IMR-90 (cell line): ENCODE measurements at regions not wholly inside any gene's neighbourhood (a gene's known extent, or its start where the extent isn't known, plus 50 kb on each side); places are given as distances from the start of the nearest gene placed in this dataset.

Source experiments
- ATAC-seq: fragments of 200-7000 bp; cut with Tn5 transposase; 2 replicates; pipeline ENCODE4 v1.9.1; 2020; ENCODE audit warnings: low read depth, mild to moderate bottlenecking, moderate library complexity
- BruUV-seq: library from RNA; stranded (reverse); fragments of 400-500 nt; replicated peaks from 2 replicates; lab custom pipeline; 2021; lab: Mats Ljungman, UMichigan
- CTCF ChIA-PET: fragments of 300-600 bp; formaldehyde crosslinking; extraction: SDS; loops from one replicate; lab custom pipeline; 2021; ENCODE audit warnings: antibody characterized with exemption; lab: Yijun Ruan, JAX
- POLR2A ChIA-PET: fragments of 300-600 bp; sonication (Branson Sonifier 250); formaldehyde crosslinking; loops from one replicate; lab custom pipeline; 2022; ENCODE audit warnings: antibody characterized with exemption; ENCODE audit not compliant: unreplicated experiment; lab: Charles Lee
- DNase-seq: peaks from one replicate; pipeline ENCODE4 v3.0.0; 2013
- H2AFZ ChIP-seq: replicated peaks from 2 replicates; pipeline ENCODE3; 2013; ENCODE audit warnings: low read length, mild to moderate bottlenecking; ENCODE audit not compliant: poor library complexity
- H2AK5ac ChIP-seq: 2 replicates; pipeline ENCODE4 v1.6.1; 2013; ENCODE audit warnings: low read depth, low read length, inconsistent platforms
- H2AK9ac ChIP-seq: replicated peaks from 2 replicates; pipeline ENCODE3; 2013; ENCODE audit warnings: mild to moderate bottlenecking, low read depth, low read length, moderate library complexity; ENCODE audit not compliant: poor library complexity
- H2BK120ac ChIP-seq: 2 replicates; pipeline ENCODE4 v1.6.1; 2013; ENCODE audit warnings: low read depth, low read length, inconsistent platforms
- H2BK15ac ChIP-seq: 3 replicates; pipeline ENCODE4 v1.6.1; 2013; ENCODE audit warnings: low read depth, low read length, inconsistent platforms
- H2BK20ac ChIP-seq: 2 replicates; pipeline ENCODE4 v1.6.1; 2013; ENCODE audit warnings: low read depth, mild to moderate bottlenecking, inconsistent platforms, low read length, moderate library complexity
- H2BK5ac ChIP-seq: 2 replicates; pipeline ENCODE4 v1.6.1; 2013; ENCODE audit warnings: mild to moderate bottlenecking, low read depth, low read length, inconsistent platforms; ENCODE audit not compliant: poor library complexity, severe bottlenecking
- H3K14ac ChIP-seq: replicated peaks from 2 replicates; pipeline ENCODE4 v1.6.1; 2013; ENCODE audit warnings: low read depth, low read length, inconsistent platforms
- H3K18ac ChIP-seq: 2 replicates; pipeline ENCODE4 v1.6.1; 2013; ENCODE audit warnings: low read depth, low read length, control low read depth
- H3K23ac ChIP-seq: 2 replicates; pipeline ENCODE4 v1.6.1; 2013; ENCODE audit warnings: low read depth, low read length, inconsistent platforms
- H3K27ac ChIP-seq: 2 replicates; pipeline ENCODE4 v1.5.1; 2013; ENCODE audit warnings: mild to moderate bottlenecking, control low read depth, low read length; ENCODE audit not compliant: insufficient read depth
- H3K27me3 ChIP-seq: 2 replicates; pipeline ENCODE4 v1.6.1; 2013; ENCODE audit warnings: low read length; ENCODE audit not compliant: control insufficient read depth, insufficient read depth
- H3K36me3 ChIP-seq: 2 replicates; pipeline ENCODE4 v1.6.1; 2013; ENCODE audit warnings: low read length, mixed read lengths; ENCODE audit not compliant: control insufficient read depth, insufficient read depth
- H3K4ac ChIP-seq: 2 replicates; pipeline ENCODE4 v1.6.1; 2013; ENCODE audit warnings: low read depth, low read length, inconsistent platforms
- H3K4me1 ChIP-seq: 2 replicates; pipeline ENCODE4 v1.6.1; 2013; ENCODE audit warnings: low read length, mixed read lengths; ENCODE audit not compliant: control insufficient read depth, insufficient read depth
- H3K4me2 ChIP-seq: 2 replicates; pipeline ENCODE4 v1.6.1; 2013; ENCODE audit warnings: low read depth, mild to moderate bottlenecking, control low read depth, low read length, moderate library complexity
- H3K4me3 ChIP-seq: 2 replicates; pipeline ENCODE4 v1.5.1; 2013; ENCODE audit warnings: low read depth, mild to moderate bottlenecking, control low read depth, low read length, moderate library complexity; ENCODE audit not compliant: insufficient read depth
- H3K56ac ChIP-seq: 2 replicates; pipeline ENCODE4 v1.6.1; 2013; ENCODE audit warnings: low read length, inconsistent platforms; ENCODE audit not compliant: insufficient read depth; ENCODE audit errors: extremely low read depth
- H3K79me1 ChIP-seq, 2 experiments: 2 replicates each; pipeline ENCODE4 v1.6.1; 2013; ENCODE audit warnings: low read length in 2 of 2, inconsistent platforms in 1 of 2, low read depth in 1 of 2
- H3K9ac ChIP-seq: 2 replicates; pipeline ENCODE4 v1.6.1; 2013; ENCODE audit warnings: low read depth, low read length, control low read depth
- H3K9me1 ChIP-seq: 2 replicates; pipeline ENCODE4 v1.6.1; 2013; ENCODE audit warnings: low read length, inconsistent platforms; ENCODE audit not compliant: insufficient read depth
- H3K9me3 ChIP-seq: 2 replicates; pipeline ENCODE4 v1.6.1; 2013; ENCODE audit warnings: low read length; ENCODE audit not compliant: control insufficient read depth, insufficient read depth
- H4K20me1 ChIP-seq: 2 replicates; pipeline ENCODE4 v1.6.1; 2013; ENCODE audit warnings: low read length, inconsistent platforms; ENCODE audit not compliant: insufficient read depth
- H4K5ac ChIP-seq: 2 replicates; pipeline ENCODE4 v1.6.1; 2013; ENCODE audit warnings: mild to moderate bottlenecking, low read depth, low read length, control low read depth
- H4K8ac ChIP-seq, 2 experiments: 2 replicates each; pipeline ENCODE4 v1.6.1; 2013; ENCODE audit warnings: low read depth in 2 of 2, low read length in 2 of 2, control low read depth in 1 of 2, inconsistent platforms in 1 of 2
- H4K91ac ChIP-seq: 2 replicates; pipeline ENCODE4 v1.6.1; 2013; ENCODE audit warnings: low read depth, low read length, inconsistent platforms; ENCODE audit not compliant: insufficient read depth
- BHLHE40 ChIP-seq: fragments of 150-350 bp; IDR thresholded peaks from 2 replicates; pipeline ENCODE4 v1.6.1; 2016; ENCODE audit warnings: mild to moderate bottlenecking, low read depth, low read length
- CEBPB ChIP-seq: IDR thresholded peaks from 2 replicates; pipeline ENCODE4 v1.6.1; 2012; ENCODE audit warnings: low read depth, low read length, improper control_type of control experiment
- CHD1 ChIP-seq: IDR thresholded peaks from 2 replicates; pipeline ENCODE4 v1.6.1; 2012; ENCODE audit warnings: low read depth, low read length, improper control_type of control experiment
- FOS ChIP-seq: fragments of 150-350 bp; IDR thresholded peaks from 2 replicates; pipeline ENCODE4 v1.6.1; 2016; ENCODE audit warnings: low read depth, low read length
- MAFK ChIP-seq: IDR thresholded peaks from 2 replicates; pipeline ENCODE4 v1.6.1; 2012; ENCODE audit warnings: low read depth, low read length, improper control_type of control experiment
- MAZ ChIP-seq: IDR thresholded peaks from 2 replicates; pipeline ENCODE4 v1.6.1; 2012; ENCODE audit warnings: low read depth, mild to moderate bottlenecking, low read length, improper control_type of control experiment, moderate library complexity, borderline replicate concordance
- MXI1 ChIP-seq: IDR thresholded peaks from 2 replicates; pipeline ENCODE4 v1.6.1; 2012; ENCODE audit warnings: low read depth, mild to moderate bottlenecking, low read length, moderate library complexity, borderline replicate concordance
- NFE2L2 ChIP-seq: fragments of 150-350 bp; IDR thresholded peaks from 2 replicates; pipeline ENCODE4 v1.6.1; 2016; ENCODE audit warnings: low read depth, mild to moderate bottlenecking, low read length
- POLR2A ChIP-seq: IDR thresholded peaks from 2 replicates; pipeline ENCODE4 v1.6.1; 2012; ENCODE audit warnings: mild to moderate bottlenecking, low read depth, low read length
- RAD21 ChIP-seq: IDR thresholded peaks from 2 replicates; pipeline ENCODE4 v1.6.1; 2012; ENCODE audit warnings: low read length, improper control_type of control experiment
- RCOR1 ChIP-seq: IDR thresholded peaks from 2 replicates; pipeline ENCODE4 v1.6.1; 2012; ENCODE audit warnings: mild to moderate bottlenecking, low read length, improper control_type of control experiment; ENCODE audit not compliant: insufficient replicate concordance
- RFX5 ChIP-seq: IDR thresholded peaks from 2 replicates; pipeline ENCODE4 v1.8.0; 2012; ENCODE audit warnings: low read depth, mild to moderate bottlenecking, low read length, moderate library complexity
- WGBS, 2 experiments: methylation state at CpG; one replicate each; pipeline versions ENCODE4 v1.1.5 to v1.1.7; 2013; ENCODE audit warnings: missing lambda C conversion rate in 2 of 2; ENCODE audit not compliant: insufficient read length in 1 of 2; ENCODE audit errors: extremely low coverage in 2 of 2; 5-methylcytosine and 5-hydroxymethylcytosine counted together
- dilution Hi-C: fragments of 300-500 bp; cut with HindIII; formaldehyde crosslinking; loops from one replicate; pipeline ENCODE4 v1.14.3; 2018; ENCODE audit warnings: low sequenced_read_pairs; ENCODE audit not compliant: unreplicated experiment
- in situ Hi-C: fragments of 300-500 bp; cut with MboI; formaldehyde crosslinking; loops from 3 replicates; pipeline ENCODE4 v1.14.3; 2019; ENCODE audit warnings: low sequenced_read_pairs, inconsistent platforms, mixed read lengths
- intact Hi-C: fragments of 100-400 bp; cut with micrococcal nuclease; formaldehyde crosslinking; loops from 2 replicates; pipeline ENCODE4 v1.10.0; 2022
- TF ChIP-seq, protein P1 (sequence below): conservative IDR thresholded peaks from 2 replicates; pipeline ENCODE4 v1.5.1; 2012; ENCODE audit warnings: mild to moderate bottlenecking, low read depth, low read length, improper control_type of control experiment
- TF ChIP-seq, protein P2 (sequence below): fragments of 150-350 bp; IDR thresholded peaks from 2 replicates; pipeline ENCODE4 v1.6.1; 2017; ENCODE audit warnings: mild to moderate bottlenecking, antibody characterized with exemption, low read length, low read depth
- TF ChIP-seq, protein P3 (sequence below): fragments of 150-350 bp; IDR thresholded peaks from 2 replicates; pipeline ENCODE4 v1.6.1; 2016; ENCODE audit warnings: low read depth, mild to moderate bottlenecking, low read length, moderate library complexity, borderline replicate concordance

DNA sequence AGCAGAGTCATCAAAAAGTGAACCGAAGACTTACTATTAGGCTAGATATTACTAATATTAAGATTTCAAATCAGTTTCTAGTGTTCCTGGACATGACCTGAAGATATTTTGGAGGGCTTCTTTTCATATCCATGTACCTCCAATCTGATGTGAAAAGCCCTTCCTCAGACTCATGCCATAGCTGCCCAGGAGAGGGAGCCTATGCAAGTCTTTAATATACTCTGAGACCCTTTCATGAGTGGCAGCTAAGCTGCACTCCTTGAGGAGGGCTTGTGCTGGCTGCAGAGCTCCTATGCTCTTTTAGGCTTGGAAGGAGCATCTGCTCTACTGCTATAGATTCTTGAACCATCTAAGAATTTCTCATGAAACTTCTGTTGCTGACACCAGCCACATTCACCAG is 715.3 kb downstream of the OLFM4 start:
- no peaks in the 10 kb centered on the region for H3K36me3 ChIP-seq
- dilution Hi-C loops = no loop called here

More for the DNA sequence above, 715.3 kb downstream of the OLFM4 start:
- TF ChIP-seq CHD1 (no peak), RAD21 (no peak), BHLHE40 (no peak), MAFK (no peak), MXI1 (no peak), RFX5 (no peak), FOS (no peak), NFE2L2 (no peak), MAZ (no peak), POLR2A (no peak), CEBPB (no peak), RCOR1 (no peak)
- TF ChIP-seq, protein P1, sequence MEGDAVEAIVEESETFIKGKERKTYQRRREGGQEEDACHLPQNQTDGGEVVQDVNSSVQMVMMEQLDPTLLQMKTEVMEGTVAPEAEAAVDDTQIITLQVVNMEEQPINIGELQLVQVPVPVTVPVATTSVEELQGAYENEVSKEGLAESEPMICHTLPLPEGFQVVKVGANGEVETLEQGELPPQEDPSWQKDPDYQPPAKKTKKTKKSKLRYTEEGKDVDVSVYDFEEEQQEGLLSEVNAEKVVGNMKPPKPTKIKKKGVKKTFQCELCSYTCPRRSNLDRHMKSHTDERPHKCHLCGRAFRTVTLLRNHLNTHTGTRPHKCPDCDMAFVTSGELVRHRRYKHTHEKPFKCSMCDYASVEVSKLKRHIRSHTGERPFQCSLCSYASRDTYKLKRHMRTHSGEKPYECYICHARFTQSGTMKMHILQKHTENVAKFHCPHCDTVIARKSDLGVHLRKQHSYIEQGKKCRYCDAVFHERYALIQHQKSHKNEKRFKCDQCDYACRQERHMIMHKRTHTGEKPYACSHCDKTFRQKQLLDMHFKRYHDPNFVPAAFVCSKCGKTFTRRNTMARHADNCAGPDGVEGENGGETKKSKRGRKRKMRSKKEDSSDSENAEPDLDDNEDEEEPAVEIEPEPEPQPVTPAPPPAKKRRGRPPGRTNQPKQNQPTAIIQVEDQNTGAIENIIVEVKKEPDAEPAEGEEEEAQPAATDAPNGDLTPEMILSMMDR = no peak
- TF ChIP-seq, protein P2, sequence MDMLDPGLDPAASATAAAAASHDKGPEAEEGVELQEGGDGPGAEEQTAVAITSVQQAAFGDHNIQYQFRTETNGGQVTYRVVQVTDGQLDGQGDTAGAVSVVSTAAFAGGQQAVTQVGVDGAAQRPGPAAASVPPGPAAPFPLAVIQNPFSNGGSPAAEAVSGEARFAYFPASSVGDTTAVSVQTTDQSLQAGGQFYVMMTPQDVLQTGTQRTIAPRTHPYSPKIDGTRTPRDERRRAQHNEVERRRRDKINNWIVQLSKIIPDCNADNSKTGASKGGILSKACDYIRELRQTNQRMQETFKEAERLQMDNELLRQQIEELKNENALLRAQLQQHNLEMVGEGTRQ = no peak
- TF ChIP-seq, protein P3, sequence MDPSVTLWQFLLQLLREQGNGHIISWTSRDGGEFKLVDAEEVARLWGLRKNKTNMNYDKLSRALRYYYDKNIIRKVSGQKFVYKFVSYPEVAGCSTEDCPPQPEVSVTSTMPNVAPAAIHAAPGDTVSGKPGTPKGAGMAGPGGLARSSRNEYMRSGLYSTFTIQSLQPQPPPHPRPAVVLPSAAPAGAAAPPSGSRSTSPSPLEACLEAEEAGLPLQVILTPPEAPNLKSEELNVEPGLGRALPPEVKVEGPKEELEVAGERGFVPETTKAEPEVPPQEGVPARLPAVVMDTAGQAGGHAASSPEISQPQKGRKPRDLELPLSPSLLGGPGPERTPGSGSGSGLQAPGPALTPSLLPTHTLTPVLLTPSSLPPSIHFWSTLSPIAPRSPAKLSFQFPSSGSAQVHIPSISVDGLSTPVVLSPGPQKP = no peak
- DNase-seq (no peak), ATAC-seq (no peak)
- Histone ChIP-seq H3K4ac (no peak overlapping the region), H3K18ac (no peak overlapping the region), H4K20me1 (no peaks in the 10 kb centered on the region), H3K4me1 (no peaks in the 10 kb centered on the region), H4K8ac (no peak overlapping the region), H3K4me3 (no peak overlapping the region), H4K5ac (no peak overlapping the region), H3K9me1 (no peaks in the 10 kb centered on the region), H2AK5ac (no peak overlapping the region), H3K27ac (no peak overlapping the region), H3K9ac (no peak overlapping the region), H3K23ac (no peak overlapping the region), H2BK15ac (no peak overlapping the region), H2AK9ac (no peak overlapping the region), H3K9me3 (no peaks in the 10 kb centered on the region; the same call in 1 of the 2 replicates), H3K56ac (no peak overlapping the region), H3K79me1 (no peaks in the 10 kb centered on the region), H3K27me3 (no peaks in the 10 kb centered on the region), H2BK120ac (no peak overlapping the region), H3K14ac (no peak overlapping the region), H3K4me2 (no peak overlapping the region), H4K91ac (no peak overlapping the region), H2BK5ac (no peak overlapping the region), H2BK20ac (no peak overlapping the region), H2AFZ (no peak overlapping the region)
- BruUV-seq = no TSS peak
- intact Hi-C loops (no loop called here), in situ Hi-C loops (no loop called here)
- ChIA-PET POLR2A (no interaction called here), CTCF (no interaction called here)
- no CpG with 5 or more reads among the region's 1 CpG for WGBS, 2 experiments
